Muscle of leg (tissue), 3 donors: ENCODE measurements at regions not wholly inside any gene's neighbourhood (a gene's known extent, or its start where the extent isn't known, plus 50 kb on each side); places are given as distances from the start of the nearest gene placed in this dataset.

Experiments
- DNase-seq: peaks from one replicate; pipeline ENCODE4 v3.0.0; 2013
- H3K27ac ChIP-seq: one replicate; pipeline ENCODE4 v1.5.1; 2013; ENCODE audit warnings: mild to moderate bottlenecking, low read length, control low read depth
- H3K27me3 ChIP-seq: one replicate; pipeline ENCODE4 v1.6.1; 2013; ENCODE audit warnings: low read length; ENCODE audit not compliant: control insufficient read depth, insufficient read depth
- H3K36me3 ChIP-seq: one replicate; pipeline ENCODE4 v1.6.1; 2013; ENCODE audit warnings: low read length; ENCODE audit not compliant: control insufficient read depth, insufficient read depth
- H3K4me1 ChIP-seq: one replicate; pipeline ENCODE4 v1.6.1; 2013; ENCODE audit warnings: low read length; ENCODE audit not compliant: control insufficient read depth, insufficient read depth
- H3K4me3 ChIP-seq: one replicate; pipeline ENCODE4 v1.5.1; 2013; ENCODE audit warnings: low read length, control low read depth
- H3K9me3 ChIP-seq: replicated peaks from 2 replicates; pipeline ENCODE4 v1.6.1; 2013; ENCODE audit warnings: low read depth, low read length; ENCODE audit not compliant: control insufficient read depth
- WGBS: methylation state at CpG from one replicate; pipeline ENCODE4 v1.1.5; 2013; ENCODE audit warnings: missing lambda C conversion rate; ENCODE audit not compliant: insufficient coverage; 5-methylcytosine and 5-hydroxymethylcytosine counted together

DNA sequence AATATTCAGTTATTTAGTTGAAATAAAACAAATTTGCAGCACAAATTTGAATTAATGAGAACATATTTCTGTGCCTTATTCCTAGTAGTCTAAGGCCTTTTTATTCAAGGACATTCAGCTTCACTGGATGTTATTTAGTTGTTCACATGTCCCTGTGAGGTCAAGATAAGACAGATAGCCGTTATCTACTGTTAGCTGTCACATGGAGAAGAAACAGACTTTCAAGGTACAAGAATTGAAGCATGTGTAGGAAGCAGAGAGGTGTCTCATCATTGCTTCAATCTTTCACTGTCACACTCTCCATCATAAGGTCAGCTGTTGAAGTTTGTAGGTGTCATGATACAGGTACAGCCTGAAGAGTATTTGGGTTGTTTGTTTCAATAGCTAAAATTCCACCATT lies 112.9 kb upstream of the JAG1 start:
- WGBS, result no CpG with 5 or more reads among the region's 1 CpG

GRCh38 chr20:10788055-10788454 lies 114.3 kb upstream of the JAG1 start:
- no peaks in the 10 kb centered on the region for H3K9me3 ChIP-seq
- DNase-seq, result no peak
- no CpG with 5 or more reads among the region's 2 CpGs for WGBS
- H3K4me3 ChIP-seq, result no peak overlapping the region
- H3K36me3 ChIP-seq, result no peaks in the 10 kb centered on the region
- no peaks in the 10 kb centered on the region for H3K4me1 ChIP-seq
- H3K27me3 ChIP-seq, result no peaks in the 10 kb centered on the region
- H3K27ac ChIP-seq, result no peak overlapping the region

More for the DNA sequence above, 112.9 kb upstream of the JAG1 start:
- Histone ChIP-seq H3K27ac (no peak overlapping the region), H3K4me3 (no peak overlapping the region), H3K9me3 (no peaks in the 10 kb centered on the region), H3K27me3 (no peaks in the 10 kb centered on the region), H3K36me3 (no peaks in the 10 kb centered on the region), H3K4me1 (no peaks in the 10 kb centered on the region)
- no peak for DNase-seq

GRCh38 chr20:10788877-10789276 lies 115.1 kb upstream of the JAG1 start:
- WGBS, result 87% methylated on average over 3 of the region's 4 CpGs

GRCh38 chr20:10789386-10789785 lies 115.6 kb upstream of the JAG1 start:
- Histone ChIP-seq H3K36me3 (no peaks in the 10 kb centered on the region), H3K27ac (no peak overlapping the region), H3K27me3 (no peaks in the 10 kb centered on the region), H3K4me1 (no peaks in the 10 kb centered on the region), H3K4me3 (no peak overlapping the region), H3K9me3 (no peaks in the 10 kb centered on the region)
- WGBS, result no CpG with 5 or more reads among the region's 1 CpG
- no peak for DNase-seq

More at GRCh38 chr20:10788877-10789276, 115.1 kb upstream of the JAG1 start:
- no peak for DNase-seq
- Histone ChIP-seq H3K36me3 (no peaks in the 10 kb centered on the region), H3K4me1 (no peaks in the 10 kb centered on the region), H3K27ac (no peak overlapping the region), H3K27me3 (no peaks in the 10 kb centered on the region), H3K4me3 (no peak overlapping the region), H3K9me3 (no peaks in the 10 kb centered on the region)

DNA sequence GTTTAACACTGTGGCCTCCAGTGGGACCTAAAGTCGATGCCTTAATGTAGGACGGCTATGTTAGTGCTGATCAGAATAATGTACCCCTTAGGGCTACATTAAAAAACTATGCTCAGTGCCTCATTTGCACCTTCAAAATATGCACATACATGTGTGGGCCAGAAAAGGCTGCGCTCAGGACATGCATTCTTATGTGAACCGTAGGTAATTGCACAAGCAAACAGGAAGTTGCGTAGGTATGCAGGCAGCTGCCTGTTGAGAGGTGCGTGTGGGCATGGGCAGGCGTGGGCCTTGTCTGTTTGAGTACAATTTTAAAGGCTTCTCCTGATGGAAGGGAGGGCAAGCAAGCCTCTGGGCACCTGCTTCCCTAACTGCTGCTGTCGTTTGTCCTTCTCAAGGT lies 116.2 kb upstream of the JAG1 start:
- Histone ChIP-seq H3K4me3 (no peak overlapping the region), H3K9me3 (no peaks in the 10 kb centered on the region), H3K4me1 (no peaks in the 10 kb centered on the region), H3K36me3 (no peaks in the 10 kb centered on the region), H3K27ac (no peak overlapping the region), H3K27me3 (no peaks in the 10 kb centered on the region)
- DNase-seq, result no peak
- 64% methylated on average over 5 of the region's 8 CpGs for WGBS

DNA sequence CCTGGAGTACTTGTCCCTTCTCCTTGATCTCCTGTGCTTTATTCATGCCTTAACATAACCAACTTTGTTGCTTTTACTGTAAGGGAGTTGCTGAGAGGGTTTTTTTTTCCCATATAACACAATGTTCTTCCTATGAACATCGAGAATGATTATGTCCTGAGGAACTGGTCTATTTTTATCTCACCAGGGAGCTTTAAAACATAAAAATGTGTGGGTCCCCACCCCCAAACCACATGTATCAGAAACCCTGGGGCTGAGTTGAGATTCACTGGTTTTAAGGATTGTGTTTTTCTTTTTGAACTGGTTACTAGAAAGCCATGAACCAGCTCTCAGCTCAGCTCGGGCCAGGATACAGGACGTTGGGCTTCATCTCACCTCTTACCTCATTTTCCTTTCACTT lies 118.5 kb upstream of the JAG1 start:
- no peak overlapping the region for H3K4me3 ChIP-seq
- H3K4me1 ChIP-seq, result no peaks in the 10 kb centered on the region
- DNase-seq, result no peak
- H3K36me3 ChIP-seq, result no peaks in the 10 kb centered on the region
- no peaks in the 10 kb centered on the region for H3K27me3 ChIP-seq
- no peak overlapping the region for H3K27ac ChIP-seq
- H3K9me3 ChIP-seq, result no peaks in the 10 kb centered on the region
- WGBS, result no CpG with 5 or more reads among the region's 3 CpGs

DNA sequence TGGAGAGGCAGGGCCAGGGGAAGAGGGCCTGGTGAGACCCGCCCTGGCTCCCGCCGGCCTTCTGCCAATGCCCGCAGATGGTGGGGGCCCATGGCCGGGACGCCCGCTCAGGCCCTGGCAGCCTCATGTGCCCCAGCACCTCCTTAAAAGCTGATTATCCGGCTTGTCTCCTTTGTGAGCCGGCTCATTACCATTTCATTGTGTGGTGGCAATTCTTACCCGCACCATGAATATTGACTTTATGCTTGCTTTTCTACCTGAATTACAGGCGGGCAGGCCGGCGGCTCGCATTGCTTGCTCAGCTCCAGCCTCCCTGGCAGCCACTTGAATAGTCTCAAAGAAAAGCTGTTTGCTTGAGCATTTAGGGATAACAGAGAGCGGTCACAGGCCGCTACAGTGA lies 120.0 kb upstream of the JAG1 start:
- Histone ChIP-seq H3K4me3 (no peak overlapping the region), H3K9me3 (no peaks in the 10 kb centered on the region), H3K4me1 (no peaks in the 10 kb centered on the region), H3K36me3 (no peaks in the 10 kb centered on the region), H3K27me3 (no peaks in the 10 kb centered on the region), H3K27ac (no peak overlapping the region)
- DNase-seq, result no peak
- WGBS, result 65% methylated on average over 11 of the region's 16 CpGs

DNA sequence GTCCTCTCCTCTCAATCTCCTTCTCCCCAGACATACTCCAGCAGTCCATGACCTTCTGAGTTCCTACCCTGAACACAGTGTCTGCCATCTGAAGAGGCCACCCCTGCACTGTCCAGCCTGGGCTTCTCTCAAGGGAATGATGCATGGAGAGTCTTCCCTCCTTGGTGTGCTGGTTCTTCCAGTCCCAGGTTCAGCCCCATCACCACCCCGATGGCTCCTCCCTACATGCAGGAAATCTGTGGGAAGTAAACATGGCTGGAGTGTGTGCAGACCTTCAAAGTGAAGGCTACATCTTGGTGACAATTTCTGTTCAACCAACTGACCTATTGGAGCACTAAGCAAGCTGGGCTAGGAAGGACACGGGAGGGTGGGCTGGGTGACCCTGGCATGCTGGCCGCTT lies 121.0 kb upstream of the JAG1 start:
- H3K4me3 ChIP-seq, result no peak overlapping the region
- no peak overlapping the region for H3K27ac ChIP-seq
- no peaks in the 10 kb centered on the region for H3K9me3 ChIP-seq
- no peak for DNase-seq
- no peaks in the 10 kb centered on the region for H3K27me3 ChIP-seq
- no peaks in the 10 kb centered on the region for H3K36me3 ChIP-seq
- H3K4me1 ChIP-seq, result no peaks in the 10 kb centered on the region
- 33% methylated on average over 1 of the region's 3 CpGs for WGBS

GRCh38 chr20:10795286-10796026 lies 121.7 kb upstream of the JAG1 start:
- Histone ChIP-seq H3K27me3 (no peaks in the 10 kb centered on the region), H3K4me1 (no peaks in the 10 kb centered on the region), H3K4me3 (no peak overlapping the region), H3K36me3 (no peaks in the 10 kb centered on the region), H3K27ac (no peak overlapping the region), H3K9me3 (no peaks in the 10 kb centered on the region)
- DNase-seq, result no peak
- WGBS, result 57% methylated on average over 8 of the region's 11 CpGs

DNA sequence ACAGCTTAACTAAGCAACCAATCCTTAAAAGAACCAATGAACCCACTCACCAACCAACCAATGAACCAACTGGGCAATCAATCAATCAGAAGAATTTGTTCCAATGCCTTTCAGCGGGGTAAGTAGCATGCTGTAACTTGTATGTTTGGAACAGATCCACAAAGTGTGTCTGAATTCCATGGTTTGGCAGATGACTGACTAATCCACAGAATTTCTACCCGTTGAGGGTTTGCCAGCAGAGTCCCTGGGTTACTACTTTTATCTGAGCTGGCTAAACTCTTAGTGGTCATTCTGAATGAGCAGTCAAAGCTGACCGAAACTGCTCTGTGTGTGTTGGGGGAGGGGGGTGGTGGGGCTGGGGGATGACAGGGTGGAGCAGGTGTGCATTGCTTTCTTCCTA lies 125.0 kb upstream of the JAG1 start:
- no CpG with 5 or more reads among the region's 3 CpGs for WGBS
- no peak for DNase-seq
- no peaks in the 10 kb centered on the region for H3K9me3 ChIP-seq
- H3K4me1 ChIP-seq, result peaks cover 3% of the 10 kb centered on the region
- H3K27ac ChIP-seq, result no peak overlapping the region
- H3K36me3 ChIP-seq, result no peaks in the 10 kb centered on the region
- no peak overlapping the region for H3K4me3 ChIP-seq
- H3K27me3 ChIP-seq, result no peaks in the 10 kb centered on the region

GRCh38 chr20:10799735-10800134 lies 125.9 kb upstream of the JAG1 start:
- no peaks in the 10 kb centered on the region for H3K36me3 ChIP-seq
- no peak overlapping the region for H3K27ac ChIP-seq
- H3K4me3 ChIP-seq, result no peak overlapping the region
- no peak for DNase-seq
- no peaks in the 10 kb centered on the region for H3K9me3 ChIP-seq
- WGBS, result no CpG with 5 or more reads among the region's 2 CpGs
- H3K4me1 ChIP-seq, result peaks cover 3% of the 10 kb centered on the region
- no peaks in the 10 kb centered on the region for H3K27me3 ChIP-seq
